Testis (tissue), 2 donors: ENCODE measurements at regions not wholly inside any gene's neighbourhood (a gene's known extent, or its start where the extent isn't known, plus 50 kb on each side); places are given as distances from the start of the nearest gene placed in this dataset.

ENCODE experiments used
- CTCF ChIP-seq, 3 experiments: fragments of 450-650 bp in 2 of 3; fragments of 200-600 bp in 1 of 3; sonication (generic) in 1 of 3; IDR thresholded peaks; one replicate each; pipeline ENCODE4 v1.5.1; 2016 to 2019; ENCODE audit warnings: antibody characterized with exemption in 3 of 3, mild to moderate bottlenecking in 2 of 3, moderate library complexity in 1 of 3
- POLR2A ChIP-seq: fragments of 450-650 bp; IDR thresholded peaks from one replicate; pipeline ENCODE4 v1.6.1; 2017; ENCODE audit warnings: antibody characterized with exemption, mild to moderate bottlenecking, moderate library complexity

- TF ChIP-seq CTCF (IDR thresholded peaks at IDR 0.05) (no peak), POLR2A (no peak)
These were observed 779.3 kb upstream of the MIR17HG start for GRCh38 chr13:90568165-90568564.
